Fibroblast of skin of back (primary cell): ENCODE measurements at regions not wholly inside any gene's neighbourhood (a gene's known extent, or its start where the extent isn't known, plus 50 kb on each side); places are given as distances from the start of the nearest gene placed in this dataset.

ENCODE experiments used
- DNase-seq: peaks from one replicate; pipeline ENCODE4 v3.0.0-alpha.2; 2013

DNA sequence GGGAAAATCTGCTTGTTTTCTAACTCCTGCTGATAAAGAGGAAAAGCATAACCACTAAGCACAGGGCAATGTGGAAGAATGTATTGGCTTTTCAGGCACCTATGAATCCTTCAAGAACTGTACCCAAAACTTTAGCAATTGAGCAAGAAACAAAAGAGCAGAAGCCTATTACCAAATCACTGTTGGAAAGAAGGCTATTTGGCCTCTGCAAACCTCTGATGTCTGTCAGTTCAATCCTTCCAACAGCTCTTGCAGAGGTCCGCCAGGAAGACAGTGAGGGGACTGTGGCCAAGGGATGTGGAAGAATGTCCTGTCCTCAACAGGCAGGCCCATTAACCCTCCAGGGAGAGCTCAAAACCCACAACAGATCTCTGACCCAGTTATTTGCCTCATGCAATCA lies 328.6 kb downstream of the ENC1 start:
- DNase-seq = no peak

DNA sequence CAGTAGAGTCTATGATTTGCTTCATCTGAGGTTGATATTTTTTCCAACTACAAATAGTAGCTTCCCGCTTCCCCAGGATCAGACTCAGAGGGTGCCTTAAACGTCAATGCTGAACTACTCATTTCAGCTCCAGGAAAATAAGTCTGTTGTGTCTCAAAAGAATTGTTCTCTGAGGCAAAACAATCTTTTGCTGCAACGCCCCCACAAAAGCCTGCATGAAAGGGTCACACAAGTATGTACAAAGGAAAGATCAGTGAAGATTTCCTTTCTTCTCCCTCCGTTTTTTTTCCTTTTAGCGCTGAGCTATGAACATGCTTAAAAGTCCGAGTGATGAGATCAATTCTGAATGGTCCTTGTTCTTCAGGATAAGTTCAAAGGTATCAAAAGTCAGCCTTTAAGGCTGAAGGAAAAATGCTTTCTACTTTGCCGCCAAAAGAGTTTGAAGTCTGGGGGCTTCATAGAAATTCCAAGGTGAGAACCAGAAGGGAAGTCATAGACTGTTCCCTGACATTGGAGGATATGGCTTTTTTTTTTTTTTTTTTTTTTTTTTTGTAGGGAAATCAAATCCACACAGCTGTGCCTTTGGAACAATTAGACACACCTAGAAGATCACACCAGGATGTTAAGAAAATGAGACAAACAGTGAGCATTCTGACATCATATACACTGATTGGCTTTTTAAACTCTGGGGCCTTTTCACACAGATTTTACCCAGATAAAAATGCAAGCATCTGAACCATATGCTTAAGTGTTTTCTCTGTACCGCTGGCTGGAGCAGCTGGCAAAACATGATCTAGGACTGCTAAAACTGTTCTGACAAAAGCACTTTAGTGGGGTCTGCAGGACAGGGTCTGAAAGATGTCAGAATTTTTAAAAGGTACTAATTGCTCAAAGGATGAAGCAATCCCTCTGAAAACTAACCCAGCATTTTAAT lies 329.3 kb downstream of the ENC1 start:
- DNase-seq = no peak

DNA sequence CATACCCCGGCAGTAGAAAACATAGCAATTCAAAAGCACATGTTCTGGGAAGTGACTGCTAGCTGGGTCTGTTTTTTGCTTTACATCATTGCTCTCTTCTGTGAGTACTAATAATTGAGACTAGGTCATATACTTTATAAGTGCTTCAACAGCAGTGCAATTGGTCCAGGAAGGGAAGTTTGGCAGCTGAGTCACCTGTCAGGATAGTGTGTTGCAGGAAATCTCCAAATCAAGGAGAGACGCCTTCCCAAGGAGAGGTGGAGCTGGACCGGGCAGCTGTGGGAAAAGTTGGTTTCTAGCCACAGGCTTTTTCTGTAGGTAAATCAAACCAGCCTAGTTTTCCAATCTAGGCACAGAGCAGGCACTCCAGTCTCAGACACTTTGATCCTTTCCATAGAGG lies 330.1 kb downstream of the ENC1 start:
- DNase-seq = peak; percentile 37

DNA sequence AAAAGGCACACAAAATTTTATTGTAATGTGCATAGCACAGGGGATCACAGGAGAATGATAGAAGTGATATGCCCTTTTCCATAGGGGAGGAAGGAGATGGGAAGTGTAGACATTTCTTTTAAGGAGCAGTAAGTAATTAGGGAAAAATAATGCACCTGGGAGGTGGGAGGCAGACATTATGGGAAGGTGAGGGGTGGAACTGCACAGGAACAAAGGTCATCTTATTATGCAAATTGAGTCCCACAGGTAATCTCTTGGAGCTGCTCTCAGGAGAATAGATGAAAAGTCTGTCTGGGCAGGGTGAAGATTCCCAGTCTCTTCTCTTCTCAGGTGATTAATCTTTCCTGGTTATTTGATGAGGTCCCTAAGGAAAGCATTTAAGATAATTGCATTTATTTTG lies 331.5 kb downstream of the ENC1 start:
- DNase-seq = no peak

DNA sequence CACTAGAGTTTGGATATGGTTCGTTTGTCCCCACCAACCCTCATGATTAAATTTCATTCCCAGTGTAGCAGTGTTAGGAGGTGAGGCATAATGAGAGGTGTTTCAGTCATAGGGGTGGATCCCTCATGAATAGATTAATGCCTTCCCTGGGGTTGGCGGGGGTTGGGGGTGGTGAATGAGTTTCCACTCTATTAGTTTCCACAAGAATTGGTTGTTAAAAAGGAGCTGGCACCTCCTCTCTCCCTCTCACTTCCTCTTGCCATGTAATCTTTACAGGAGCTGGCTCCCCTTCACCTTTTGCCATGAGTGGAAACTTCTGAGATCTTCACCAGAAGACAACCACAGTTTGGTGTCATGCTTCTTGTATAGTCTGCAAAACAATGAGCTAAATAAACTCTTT lies 333.7 kb downstream of the ENC1 start:
- no peak for DNase-seq

DNA sequence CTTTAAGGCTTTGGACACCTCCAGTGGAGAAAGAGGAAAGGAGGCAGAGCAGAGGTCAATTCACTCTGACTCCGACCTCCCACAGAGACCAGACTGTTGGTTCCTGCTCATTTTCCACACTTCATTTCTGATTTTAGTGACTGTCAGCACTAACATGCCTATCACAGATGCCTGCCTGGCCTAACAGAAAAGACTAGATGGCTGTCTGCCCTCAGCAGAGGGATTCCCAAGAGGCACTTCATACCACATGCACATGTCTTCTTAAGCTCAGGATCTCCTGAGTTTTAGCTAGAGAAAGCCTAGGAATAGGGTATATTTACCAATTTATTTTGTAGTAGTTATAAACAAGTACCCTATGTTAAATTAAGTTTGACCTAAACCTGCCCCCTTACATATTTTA lies 336.0 kb downstream of the ENC1 start:
- DNase-seq = no peak

DNA sequence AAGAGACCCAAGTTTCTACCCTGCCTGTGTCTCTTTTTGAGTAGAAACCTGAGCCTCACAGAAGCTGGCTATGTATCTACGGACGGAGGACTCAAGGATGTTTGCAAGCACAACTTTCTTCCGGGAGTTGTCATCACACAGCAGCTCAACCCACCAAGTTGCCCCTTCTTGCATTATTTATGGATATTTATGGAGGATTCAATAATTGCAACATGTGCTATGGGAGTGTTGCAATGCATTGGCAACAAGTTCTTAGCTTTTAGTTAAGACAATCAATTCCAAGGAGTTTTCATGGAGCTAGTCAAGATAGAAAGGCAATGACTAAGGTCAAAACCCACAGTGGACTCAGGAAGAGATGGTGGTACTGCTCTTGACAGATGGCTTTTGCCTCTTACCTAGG lies 336.9 kb downstream of the ENC1 start:
- DNase-seq = no peak

DNA sequence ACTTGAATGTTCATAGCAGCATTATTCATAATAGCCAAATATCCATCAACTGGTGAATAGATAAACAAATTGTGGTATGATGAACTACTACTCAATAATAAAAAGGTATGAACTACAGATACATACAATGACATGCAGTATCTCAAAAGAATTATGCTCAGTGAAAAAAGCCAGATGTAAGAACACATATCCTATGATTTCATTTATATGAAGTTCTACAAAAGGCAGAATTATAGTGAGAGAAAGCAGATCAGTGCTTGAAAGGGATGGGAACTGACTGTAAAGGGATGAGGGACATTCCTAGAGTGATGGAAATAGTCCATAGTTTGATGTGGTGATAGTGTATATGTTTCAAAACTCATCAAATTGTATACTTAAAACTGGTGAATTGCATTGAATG lies 339.0 kb downstream of the ENC1 start:
- no peak for DNase-seq

DNA sequence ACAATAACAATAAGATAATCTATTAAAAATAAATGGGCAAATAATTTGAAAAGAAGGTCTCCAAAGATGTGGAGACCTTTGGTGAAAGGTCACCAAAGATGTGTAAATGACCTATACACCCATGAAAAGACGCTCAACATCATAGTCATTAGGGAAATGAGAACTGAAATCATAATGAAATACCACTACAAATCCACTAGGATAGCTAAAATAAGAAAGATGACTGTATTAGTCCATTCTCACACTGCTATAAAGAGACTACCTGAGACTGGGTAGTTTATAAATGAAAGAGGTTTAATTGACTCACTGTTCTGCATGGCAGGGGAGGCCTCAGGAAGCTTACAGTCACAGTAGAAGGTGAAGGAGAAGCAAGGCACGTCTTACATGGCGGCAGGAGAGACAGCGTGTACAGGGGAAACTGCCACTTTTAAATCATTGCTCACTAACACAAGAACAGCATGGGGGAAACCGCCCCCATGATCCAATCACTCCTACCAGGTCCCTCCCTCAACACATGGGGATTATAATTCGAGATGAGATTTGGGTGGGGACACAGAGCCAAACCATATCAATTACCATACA lies 339.6 kb downstream of the ENC1 start:
- DNase-seq = no peak

DNA sequence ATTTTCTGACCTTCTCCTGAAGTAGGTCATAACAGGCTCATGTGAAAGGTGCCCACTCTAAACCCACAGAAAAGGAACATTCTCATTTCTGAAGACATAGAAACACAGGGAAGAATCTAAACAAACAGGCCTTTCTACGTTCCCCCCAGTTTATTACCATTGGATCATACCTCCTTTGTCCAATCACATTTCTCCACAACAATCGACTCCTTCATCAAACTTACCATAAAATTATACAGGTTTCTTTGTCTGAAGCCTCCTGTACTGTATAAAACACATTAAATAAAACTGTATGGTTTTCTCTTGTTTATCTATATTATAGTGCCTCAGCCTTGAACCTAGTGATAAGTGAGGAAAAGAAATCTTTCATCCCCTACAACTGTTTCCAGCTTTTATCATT lies 340.7 kb downstream of the ENC1 start:
- DNase-seq = no peak

DNA sequence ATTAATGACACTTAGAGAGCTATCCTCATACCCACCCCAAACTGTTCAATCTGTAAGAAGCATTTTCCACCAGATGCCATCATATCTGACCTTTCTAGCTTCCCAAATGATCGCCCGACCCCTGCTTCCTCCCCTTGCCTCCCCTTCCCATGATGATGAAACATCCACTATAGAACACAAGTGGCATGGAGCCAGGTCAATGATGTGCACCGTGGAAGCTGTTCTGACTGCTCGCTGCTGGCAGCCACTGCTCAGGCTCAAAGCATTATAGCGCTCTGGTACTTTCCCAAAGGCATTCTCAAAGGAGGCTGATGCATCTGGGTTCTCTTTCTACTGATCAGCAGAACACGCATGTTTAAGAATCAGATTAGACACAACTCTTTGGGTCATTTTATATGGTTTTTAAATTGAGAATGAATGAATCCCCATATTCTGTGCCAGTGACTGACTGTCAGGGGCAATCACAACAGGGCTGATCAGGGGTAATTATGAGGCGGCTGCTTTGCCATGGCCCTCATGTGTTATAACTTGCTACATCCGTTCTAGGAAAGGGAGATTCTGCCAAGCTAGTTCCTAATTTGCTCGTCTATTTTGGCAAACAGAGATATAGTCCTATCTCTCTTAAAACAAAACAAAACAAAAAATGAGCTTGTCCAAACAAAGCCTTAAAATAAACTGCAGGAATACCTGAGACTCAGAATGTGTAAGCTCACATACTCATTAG lies 343.7 kb downstream of the ENC1 start:
- DNase-seq = no peak

DNA sequence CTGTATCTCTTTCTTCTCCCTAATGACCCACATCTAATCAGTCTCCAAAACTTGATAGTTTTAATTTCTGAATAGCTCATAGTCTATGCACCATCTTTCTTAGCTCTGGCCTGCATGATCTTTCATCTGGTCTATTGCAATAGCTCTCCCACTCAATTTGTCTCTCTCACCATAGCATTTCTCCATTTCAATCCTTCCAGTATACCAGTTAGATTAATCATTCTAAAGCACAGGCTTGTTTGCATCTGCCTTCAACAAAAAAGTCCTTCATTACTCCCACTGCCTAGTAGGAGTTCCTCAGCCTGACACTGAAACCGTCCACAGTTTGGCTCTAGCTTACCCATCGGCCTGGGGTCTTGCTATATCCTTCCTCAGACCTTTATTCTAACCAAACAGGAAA lies 344.9 kb downstream of the ENC1 start:
- no peak for DNase-seq

DNA sequence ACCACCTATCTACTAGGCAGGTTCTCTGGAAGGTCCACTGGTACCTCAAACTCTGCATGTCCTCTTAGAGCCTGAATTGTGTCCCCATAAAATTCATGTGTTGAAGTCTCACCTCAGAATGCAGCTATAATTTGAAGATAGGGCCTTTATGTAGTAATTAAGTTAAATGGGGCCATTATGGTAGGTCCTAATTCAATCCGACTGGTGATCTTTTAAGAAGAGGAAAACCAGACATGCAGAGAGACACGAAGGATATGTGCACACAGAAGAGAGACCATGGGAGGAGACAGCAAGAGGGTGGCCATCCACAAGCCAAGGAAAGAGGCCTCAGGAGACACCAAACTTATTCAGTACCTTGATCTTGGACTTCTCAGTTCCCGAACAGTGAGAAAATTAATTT lies 345.4 kb downstream of the ENC1 start:
- DNase-seq = no peak

DNA sequence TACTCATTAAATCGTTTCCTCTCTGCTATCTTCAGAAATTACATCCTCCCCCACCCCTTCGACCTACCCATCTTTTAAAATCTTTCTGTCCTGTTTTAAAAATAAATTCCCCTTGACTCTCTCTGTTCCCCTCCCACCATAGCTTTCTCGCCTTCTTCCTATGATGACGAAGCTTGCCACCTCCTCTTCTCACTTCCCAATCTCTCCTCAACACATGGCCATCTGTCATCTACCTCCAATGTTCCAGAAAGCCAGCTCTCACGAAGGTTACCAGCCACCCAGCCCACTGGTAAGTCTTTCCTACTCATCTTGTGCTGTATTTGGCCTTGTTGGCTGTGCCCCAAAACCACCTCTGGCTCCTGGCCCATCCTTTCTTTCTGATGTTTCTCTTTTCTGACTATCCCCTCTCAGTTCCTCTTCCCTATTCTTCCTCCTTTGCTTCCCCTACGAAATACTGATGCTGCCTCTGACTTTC lies 346.3 kb downstream of the ENC1 start:
- DNase-seq = no peak

DNA sequence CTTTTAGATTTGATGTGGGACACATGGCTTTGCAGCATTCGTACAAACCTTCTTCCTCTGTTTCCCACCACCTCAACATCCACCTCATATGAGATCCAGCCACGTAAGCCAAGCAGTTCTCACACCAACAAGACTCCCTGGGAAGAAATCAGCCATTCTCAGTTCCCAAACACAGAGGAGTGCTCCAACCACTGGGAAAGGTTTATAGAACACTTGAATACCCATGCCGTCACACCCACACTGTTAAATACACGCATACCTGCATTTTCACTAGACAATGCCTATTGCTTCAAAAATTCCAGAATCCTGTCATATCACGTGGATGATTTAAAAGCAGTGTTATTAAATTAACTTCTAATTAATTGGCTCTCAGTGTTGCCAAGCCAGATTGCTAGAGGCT lies 347.3 kb downstream of the ENC1 start:
- no peak for DNase-seq

DNA sequence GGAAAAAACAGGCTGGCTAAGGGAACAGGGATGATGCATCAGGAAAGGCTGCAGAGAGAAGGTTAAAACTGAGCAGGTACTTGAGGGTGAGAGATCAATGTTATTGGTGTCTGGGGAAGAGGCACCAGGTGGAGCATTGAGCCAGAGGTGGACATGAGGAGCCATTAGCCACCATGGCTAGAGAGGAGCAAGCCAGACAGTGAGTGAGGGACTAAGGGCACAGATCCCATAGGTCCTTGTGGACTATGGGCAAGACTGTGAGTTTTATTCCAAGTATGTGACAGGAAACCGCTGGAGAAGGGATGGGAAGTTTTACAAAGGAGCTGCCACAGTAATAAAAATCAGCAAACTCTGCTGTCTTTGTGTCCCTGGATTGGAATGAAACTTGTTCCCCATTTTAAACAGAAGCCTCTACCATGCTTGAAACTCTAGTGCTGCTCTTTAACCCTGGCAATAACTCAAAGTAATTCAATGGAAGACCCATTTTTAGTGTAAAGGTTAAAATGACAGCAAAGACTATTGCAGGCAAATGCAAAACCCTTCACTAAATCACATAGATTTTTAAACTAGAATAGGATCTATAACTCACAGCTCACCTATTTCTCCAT lies 349.8 kb downstream of the ENC1 start:
- DNase-seq = peak; percentile 54

DNA sequence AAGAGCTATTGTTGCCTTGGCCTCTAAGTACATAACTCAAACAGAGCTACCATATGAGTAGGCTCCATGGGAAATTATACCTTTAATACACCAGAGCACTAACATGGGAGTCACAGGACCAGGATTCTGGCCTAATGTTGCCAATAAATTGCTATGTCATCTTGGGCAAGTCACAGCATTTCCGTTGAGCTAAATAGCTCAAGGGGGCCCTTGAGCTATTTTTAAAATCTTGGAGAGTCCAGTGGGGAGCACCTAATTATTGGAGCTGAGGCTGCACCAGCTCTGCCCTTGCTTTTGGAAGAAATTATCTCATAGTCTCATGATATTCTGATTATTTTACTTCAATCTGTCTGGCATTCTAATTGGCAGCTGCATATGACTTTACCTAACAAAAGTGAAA lies 350.8 kb downstream of the ENC1 start:
- DNase-seq = no peak

DNA sequence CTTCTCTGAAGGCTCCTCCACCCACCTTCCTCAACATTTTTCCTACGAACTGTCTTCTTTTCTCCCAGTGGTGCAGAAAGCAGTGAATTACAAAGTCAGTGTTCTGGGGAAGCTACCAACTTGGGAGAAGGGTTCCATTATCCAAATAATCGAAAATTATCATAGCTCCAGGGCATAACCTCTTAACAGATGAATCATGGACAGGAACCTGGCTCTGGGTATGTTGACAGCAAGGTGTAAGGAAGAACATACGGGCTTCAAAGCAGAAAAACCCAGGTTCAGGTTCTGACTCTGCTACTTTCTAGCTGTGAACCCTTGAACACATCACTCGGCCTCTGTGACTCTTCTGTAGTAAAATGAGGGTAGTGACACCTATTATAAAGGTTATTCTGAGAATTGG lies 351.3 kb downstream of the ENC1 start:
- no peak for DNase-seq

DNA sequence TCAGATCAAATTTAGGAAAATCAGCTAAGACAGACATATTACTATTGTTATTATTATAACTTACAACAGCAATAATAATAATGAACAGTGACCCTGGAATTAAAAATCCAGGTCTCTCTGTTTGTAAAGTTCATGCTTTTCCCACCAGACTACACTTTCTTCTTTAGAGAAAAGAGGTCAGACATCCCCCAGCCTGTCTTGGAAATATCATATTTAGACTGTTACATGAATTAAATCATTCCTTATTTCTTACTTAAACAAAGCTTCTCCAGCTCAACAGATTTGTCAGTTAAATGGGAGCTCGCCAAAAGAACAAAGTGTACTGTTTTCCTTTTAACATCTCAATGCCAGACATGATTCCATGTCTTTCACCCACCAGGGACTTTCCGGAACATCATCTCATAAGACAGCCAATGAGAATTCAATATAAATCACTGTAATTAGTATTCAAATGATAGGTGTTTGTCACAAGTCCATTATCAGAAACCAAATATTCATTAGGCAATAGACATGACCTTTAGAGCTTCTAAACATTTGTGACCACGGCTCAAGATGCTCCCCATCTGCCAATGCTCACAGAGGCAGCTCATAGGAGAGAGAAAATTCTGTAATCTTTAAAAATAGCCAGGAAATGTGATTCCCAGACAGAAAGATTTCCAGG lies 351.9 kb downstream of the ENC1 start:
- DNase-seq = no peak

DNA sequence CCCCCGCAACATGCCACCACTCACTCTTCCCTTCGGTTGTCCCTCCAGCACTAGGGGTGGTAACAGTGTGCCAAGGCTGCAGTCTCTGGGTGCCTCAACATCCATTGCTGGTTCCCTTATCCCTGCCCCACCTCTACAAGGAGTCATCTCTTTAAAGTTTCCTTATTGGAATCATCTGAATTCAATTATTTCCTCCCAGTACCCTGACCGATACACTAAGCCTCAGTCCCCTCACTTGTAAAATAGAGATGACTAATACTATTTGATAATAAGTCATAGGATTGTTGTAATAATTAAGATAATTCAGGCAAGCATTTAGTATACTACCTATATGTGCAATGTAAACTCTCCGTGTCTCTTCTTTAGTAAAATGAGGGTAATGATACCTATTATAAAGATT lies 352.5 kb downstream of the ENC1 start:
- no peak for DNase-seq

DNA sequence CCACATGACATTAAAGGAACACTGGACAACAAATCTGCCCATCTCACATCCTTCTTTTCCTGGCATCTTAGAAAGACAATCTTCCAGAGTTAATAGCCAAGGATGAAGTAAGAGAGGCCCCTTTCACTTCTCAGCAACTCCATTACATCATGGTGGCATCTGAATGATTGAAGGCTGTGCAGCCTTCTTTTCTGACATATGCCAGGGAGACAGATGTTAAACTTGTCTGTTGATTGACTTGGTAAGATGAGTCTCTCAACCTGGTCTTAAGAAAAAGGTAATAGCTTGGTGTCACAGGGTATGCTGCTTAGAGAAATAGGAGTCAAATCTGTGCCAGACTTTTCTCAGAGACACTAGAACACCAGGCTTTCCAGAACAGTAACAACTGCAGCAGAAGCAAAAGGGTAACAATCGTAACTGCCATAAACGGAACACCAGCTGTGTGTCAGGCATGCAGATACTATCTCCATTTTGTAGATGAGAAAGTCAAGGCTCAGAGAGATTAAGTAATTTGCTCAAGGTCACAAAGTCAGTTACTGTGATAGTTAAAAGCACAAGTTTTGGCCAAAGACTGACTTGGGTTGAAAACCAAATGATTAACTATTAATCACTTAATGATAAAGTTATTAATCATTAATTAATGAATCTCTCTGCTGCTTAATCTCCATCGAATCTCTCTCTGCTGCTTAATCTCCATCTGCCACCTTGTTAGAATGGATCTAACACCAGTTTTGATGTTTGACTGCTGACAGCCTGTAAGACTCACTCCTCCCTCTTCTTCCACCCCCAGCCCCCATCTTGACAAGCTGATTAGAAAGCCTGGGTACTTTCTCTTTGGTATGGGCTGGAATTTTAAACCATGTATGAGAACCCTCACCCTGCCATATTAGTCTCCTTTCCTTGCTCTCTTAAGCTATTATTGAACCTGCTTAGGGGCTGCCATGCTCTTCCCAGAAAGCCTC lies 353.5 kb downstream of the ENC1 start:
- DNase-seq = no peak
